ENCODE measurements at regions not wholly inside any gene's neighbourhood (a gene's known extent, or its start where the extent isn't known, plus 50 kb on each side); places are given as distances from the start of the nearest gene placed in this dataset.

DNA sequence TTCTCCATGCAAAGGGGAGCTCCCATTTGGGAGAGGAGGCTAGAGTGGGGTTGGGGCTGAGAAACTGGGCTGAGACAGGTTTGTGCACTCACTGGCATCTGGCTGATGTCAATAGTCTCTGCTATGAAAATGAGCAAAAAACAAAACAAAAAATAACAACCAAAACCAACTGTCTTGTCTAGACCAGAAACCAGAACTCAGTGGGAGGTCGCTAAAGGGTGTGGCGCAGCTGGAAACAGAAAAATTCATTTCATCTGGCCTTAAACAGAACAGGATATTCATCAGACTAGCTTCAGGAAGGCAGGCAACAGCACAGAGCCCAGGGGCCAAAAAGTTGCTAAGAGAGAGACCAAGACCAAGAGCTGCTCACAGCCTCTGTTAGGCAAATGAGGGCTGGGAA, 126.1 kb downstream of the THNSL2 start:
- TF ChIP-seq, protein P1, sequence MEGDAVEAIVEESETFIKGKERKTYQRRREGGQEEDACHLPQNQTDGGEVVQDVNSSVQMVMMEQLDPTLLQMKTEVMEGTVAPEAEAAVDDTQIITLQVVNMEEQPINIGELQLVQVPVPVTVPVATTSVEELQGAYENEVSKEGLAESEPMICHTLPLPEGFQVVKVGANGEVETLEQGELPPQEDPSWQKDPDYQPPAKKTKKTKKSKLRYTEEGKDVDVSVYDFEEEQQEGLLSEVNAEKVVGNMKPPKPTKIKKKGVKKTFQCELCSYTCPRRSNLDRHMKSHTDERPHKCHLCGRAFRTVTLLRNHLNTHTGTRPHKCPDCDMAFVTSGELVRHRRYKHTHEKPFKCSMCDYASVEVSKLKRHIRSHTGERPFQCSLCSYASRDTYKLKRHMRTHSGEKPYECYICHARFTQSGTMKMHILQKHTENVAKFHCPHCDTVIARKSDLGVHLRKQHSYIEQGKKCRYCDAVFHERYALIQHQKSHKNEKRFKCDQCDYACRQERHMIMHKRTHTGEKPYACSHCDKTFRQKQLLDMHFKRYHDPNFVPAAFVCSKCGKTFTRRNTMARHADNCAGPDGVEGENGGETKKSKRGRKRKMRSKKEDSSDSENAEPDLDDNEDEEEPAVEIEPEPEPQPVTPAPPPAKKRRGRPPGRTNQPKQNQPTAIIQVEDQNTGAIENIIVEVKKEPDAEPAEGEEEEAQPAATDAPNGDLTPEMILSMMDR (IDR thresholded peaks at IDR 0.05; ENCODE audit: low read length), result no peak
- no peak for TF ChIP-seq EZH2 (IDR thresholded peaks at IDR 0.05; ENCODE audit: borderline replicate concordance, low read length)
